ENCODE measurements at regions not wholly inside any gene's neighbourhood (a gene's known extent, or its start where the extent isn't known, plus 50 kb on each side); places are given as distances from the start of the nearest gene placed in this dataset.

DNA sequence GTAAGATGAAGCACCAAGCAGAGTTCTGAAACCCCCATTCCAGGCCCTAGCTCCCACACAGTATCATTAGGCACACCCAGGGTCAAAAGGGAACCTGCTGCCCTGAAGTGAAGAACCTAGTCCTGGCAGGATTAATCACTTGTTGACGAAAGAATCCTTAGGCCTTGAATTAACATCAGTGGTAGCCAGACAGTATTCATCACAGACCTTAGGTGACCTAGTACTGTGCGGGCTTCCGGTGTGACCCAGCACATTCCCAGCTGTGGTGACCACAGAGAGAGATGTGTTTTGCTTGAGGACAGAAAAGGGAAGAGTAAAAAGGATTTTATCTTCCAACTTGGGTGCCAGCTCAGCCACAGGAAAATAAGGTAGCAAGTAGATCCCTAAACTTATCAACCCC, 1071.4 kb upstream of the FAM98A start:
- TF ChIP-seq, protein P1, sequence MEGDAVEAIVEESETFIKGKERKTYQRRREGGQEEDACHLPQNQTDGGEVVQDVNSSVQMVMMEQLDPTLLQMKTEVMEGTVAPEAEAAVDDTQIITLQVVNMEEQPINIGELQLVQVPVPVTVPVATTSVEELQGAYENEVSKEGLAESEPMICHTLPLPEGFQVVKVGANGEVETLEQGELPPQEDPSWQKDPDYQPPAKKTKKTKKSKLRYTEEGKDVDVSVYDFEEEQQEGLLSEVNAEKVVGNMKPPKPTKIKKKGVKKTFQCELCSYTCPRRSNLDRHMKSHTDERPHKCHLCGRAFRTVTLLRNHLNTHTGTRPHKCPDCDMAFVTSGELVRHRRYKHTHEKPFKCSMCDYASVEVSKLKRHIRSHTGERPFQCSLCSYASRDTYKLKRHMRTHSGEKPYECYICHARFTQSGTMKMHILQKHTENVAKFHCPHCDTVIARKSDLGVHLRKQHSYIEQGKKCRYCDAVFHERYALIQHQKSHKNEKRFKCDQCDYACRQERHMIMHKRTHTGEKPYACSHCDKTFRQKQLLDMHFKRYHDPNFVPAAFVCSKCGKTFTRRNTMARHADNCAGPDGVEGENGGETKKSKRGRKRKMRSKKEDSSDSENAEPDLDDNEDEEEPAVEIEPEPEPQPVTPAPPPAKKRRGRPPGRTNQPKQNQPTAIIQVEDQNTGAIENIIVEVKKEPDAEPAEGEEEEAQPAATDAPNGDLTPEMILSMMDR (IDR thresholded peaks at IDR 0.05): no peak

DNA sequence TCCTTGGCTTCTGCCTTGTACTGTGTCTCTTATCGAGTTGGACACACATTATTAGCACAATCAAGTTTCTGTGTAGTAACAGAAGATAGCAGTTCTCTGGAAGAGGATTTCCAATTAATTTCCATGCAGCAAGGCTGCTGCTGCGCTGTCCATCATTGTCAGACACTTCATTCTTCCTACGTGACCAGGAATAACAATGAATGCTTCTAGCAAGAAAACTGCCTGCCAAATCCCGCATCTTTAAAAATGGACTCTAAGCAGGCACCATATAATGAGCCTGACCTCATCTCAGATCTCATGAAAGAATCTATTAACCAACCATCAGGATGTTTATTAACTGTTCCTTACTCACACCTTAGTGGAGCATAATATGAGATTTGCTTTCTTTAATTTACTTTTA, 1067.7 kb upstream of the FAM98A start:
- DNase-seq: no peak
- Mint-ChIP-seq H3K27me3 (ENCODE audit: low read depth, poor library complexity) (no peaks in the 10 kb centered on the region), H3K27ac (no peak overlapping the region), H3K36me3 (ENCODE audit: low read depth) (no peaks in the 10 kb centered on the region), H3K4me3 (no peak overlapping the region), H3K4me1 (no peaks in the 10 kb centered on the region), H3K9me3 (no peaks in the 10 kb centered on the region)
- TF ChIP-seq, protein P1 (IDR thresholded peaks at IDR 0.05): no peak

More for the DNA sequence above, 1071.4 kb upstream of the FAM98A start:
- Mint-ChIP-seq H3K4me3 (no peak overlapping the region), H3K4me1 (no peaks in the 10 kb centered on the region), H3K36me3 (ENCODE audit: low read depth) (no peaks in the 10 kb centered on the region), H3K27ac (no peak overlapping the region), H3K27me3 (ENCODE audit: low read depth, poor library complexity) (no peaks in the 10 kb centered on the region), H3K9me3 (no peaks in the 10 kb centered on the region)
- no peak for DNase-seq

DNA sequence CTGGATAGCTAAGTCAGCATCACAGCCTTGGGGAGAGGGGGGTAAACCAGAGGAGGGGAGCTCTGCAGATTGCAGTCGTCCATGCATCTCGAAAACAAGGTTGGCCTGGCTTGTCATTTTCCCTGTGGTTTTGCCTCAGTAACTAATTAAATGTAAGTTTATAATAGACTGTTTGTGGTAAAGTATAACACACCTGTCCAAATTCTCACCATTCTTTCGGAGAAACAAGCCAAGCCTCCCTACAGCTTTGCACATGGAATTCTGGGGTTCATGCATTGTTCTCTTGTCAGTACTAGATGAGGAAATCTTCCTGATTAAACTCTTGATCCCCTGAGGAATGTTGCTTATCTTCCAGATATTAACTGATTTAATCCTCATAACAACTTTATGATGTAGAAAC, 1065.2 kb upstream of the FAM98A start:
- Mint-ChIP-seq H3K9me3 (no peaks in the 10 kb centered on the region), H3K4me3 (no peak overlapping the region)
- TF ChIP-seq, protein P1 (IDR thresholded peaks at IDR 0.05): no peak

DNA sequence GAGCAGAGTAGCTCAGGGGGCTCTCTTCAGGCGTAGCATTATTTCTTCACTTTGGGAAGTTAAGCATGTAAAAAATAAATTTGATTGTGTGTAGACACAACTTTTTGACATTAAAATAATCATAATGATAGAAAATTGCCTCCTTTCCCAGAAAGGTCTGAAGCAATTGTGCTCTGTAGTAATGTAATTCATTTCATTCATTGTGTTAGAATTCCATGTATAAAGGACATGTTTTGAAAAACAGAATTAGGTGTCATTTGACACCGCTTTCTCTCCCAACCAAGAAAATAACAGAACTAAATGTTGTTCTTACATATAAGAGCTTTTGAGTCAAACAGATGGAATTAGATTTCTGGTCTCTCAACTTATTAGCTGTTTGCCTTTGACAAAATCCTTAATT, 1064.2 kb upstream of the FAM98A start:
- Mint-ChIP-seq H3K27me3 (ENCODE audit: low read depth, poor library complexity) (peaks cover 4% of the 10 kb centered on the region), H3K4me3 (no peak overlapping the region), H3K4me1 (no peaks in the 10 kb centered on the region), H3K27ac (no peak overlapping the region), H3K36me3 (ENCODE audit: low read depth) (no peaks in the 10 kb centered on the region), H3K9me3 (no peaks in the 10 kb centered on the region)
- TF ChIP-seq, protein P1 (IDR thresholded peaks at IDR 0.05): no peak
- DNase-seq: no peak

More for the DNA sequence above, 1065.2 kb upstream of the FAM98A start:
- H3K36me3 Mint-ChIP-seq (ENCODE audit: low read depth): no peaks in the 10 kb centered on the region
- H3K27ac Mint-ChIP-seq: no peak overlapping the region
- no peak for DNase-seq
- H3K27me3 Mint-ChIP-seq (ENCODE audit: low read depth, poor library complexity): peaks cover 4% of the 10 kb centered on the region
- H3K4me1 Mint-ChIP-seq: no peaks in the 10 kb centered on the region

DNA sequence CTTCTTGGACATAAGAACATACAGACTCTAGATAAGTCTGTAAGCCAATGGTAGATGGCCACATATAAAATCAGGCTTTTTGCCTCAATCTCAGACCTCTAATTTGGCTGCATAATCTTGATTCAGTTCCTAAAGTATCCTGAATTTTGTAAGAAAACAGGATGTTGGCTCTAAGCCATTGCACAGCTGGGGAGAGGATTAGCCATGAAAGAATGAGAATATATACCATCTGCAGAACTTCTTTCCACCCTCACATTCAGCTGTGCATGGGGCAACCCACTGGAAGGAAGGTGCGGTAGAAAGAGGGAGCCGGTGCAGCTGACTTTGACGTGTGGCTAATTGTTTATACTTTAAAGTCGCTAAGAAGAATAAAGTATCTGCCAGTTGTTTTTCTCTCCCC, 1061.6 kb upstream of the FAM98A start:
- no peak overlapping the region for H3K27ac Mint-ChIP-seq
- no peaks in the 10 kb centered on the region for H3K36me3 Mint-ChIP-seq (ENCODE audit: low read depth)
- H3K4me3 Mint-ChIP-seq: no peak overlapping the region
- TF ChIP-seq, protein P1 (IDR thresholded peaks at IDR 0.05): no peak
- no peak for DNase-seq
- H3K9me3 Mint-ChIP-seq: no peaks in the 10 kb centered on the region
- H3K27me3 Mint-ChIP-seq (ENCODE audit: low read depth, poor library complexity): peaks cover 4% of the 10 kb centered on the region
- no peaks in the 10 kb centered on the region for H3K4me1 Mint-ChIP-seq

DNA sequence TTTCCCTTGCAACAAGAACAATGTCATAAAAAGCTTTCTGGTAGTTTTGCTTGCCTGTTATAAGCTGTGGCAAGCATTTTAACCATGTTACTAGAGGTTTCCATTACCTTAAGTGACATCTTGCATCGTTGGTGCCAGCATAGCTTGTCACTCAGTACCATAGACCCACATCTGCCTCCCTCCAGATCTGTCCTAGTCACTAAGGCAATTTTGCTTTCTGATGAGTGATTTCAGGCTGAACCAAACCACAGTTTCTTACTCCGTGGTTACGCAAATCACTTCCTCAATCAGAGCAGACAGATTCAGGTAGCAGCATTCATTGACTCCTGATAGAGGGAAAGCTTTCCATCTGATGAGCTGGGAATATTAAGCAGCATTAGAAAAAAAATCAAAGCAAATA, 1057.5 kb upstream of the FAM98A start:
- no peak overlapping the region for H3K4me3 Mint-ChIP-seq
- no peak for DNase-seq
- H3K4me1 Mint-ChIP-seq: no peaks in the 10 kb centered on the region
- H3K9me3 Mint-ChIP-seq: peaks cover 4% of the 10 kb centered on the region
- TF ChIP-seq, protein P1 (IDR thresholded peaks at IDR 0.05): no peak
- H3K27me3 Mint-ChIP-seq (ENCODE audit: low read depth, poor library complexity): peaks cover 4% of the 10 kb centered on the region
- H3K36me3 Mint-ChIP-seq (ENCODE audit: low read depth): no peaks in the 10 kb centered on the region
- H3K27ac Mint-ChIP-seq: no peak overlapping the region

All from nephron progenitor cell (in vitro differentiated cells).